LNCAP (cell line): ENCODE measurements at regions not wholly inside any gene's neighbourhood (a gene's known extent, or its start where the extent isn't known, plus 50 kb on each side); places are given as distances from the start of the nearest gene placed in this dataset.

ENCODE experiments used
- TF ChIP-seq, protein P1 (sequence below): fragments of 450-650 bp; IDR thresholded peaks from 2 replicates; pipeline ENCODE4 v1.5.1; 2017; ENCODE audit warnings: mild to moderate bottlenecking

DNA sequence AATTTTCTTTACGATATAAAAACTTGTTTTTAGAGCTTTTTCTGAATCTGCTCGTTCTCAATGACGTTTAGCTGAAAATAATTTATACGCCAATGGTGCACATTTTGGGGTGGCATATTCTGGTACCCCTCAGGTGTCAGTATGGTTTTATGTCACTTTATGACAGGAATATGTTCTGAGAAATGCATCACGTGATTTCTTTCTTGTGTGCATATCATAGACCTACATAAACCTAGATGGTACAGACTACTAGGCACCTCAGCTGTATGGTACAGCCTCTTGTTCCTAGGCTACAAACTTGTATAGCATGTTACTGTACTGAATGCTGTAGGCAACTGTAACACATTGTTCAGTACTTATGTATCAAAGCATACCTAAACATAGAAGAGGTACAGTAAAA, 68.2 kb downstream of the TMEM17 start:
- TF ChIP-seq, protein P1, sequence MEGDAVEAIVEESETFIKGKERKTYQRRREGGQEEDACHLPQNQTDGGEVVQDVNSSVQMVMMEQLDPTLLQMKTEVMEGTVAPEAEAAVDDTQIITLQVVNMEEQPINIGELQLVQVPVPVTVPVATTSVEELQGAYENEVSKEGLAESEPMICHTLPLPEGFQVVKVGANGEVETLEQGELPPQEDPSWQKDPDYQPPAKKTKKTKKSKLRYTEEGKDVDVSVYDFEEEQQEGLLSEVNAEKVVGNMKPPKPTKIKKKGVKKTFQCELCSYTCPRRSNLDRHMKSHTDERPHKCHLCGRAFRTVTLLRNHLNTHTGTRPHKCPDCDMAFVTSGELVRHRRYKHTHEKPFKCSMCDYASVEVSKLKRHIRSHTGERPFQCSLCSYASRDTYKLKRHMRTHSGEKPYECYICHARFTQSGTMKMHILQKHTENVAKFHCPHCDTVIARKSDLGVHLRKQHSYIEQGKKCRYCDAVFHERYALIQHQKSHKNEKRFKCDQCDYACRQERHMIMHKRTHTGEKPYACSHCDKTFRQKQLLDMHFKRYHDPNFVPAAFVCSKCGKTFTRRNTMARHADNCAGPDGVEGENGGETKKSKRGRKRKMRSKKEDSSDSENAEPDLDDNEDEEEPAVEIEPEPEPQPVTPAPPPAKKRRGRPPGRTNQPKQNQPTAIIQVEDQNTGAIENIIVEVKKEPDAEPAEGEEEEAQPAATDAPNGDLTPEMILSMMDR, result no peak

DNA sequence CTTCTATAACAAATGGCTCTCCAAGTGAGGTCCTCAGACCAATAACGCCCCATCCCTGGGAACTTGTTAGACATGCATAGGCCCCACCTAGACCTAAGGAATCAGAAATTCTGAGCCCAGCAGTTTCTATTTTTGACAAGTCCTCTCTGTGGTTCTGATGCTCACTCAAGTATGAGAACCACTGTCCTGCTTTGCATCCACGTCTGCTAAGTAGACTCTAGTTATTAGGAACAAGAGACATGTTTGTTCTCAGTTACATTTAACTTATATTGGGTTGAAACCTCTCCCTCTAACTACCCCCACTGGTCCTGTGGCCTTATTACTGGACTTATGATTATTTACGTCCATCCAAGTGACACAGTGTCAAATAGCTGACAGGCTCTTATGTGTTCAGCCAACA, 70.3 kb downstream of the TMEM17 start:
- TF ChIP-seq, protein P1, result no peak

DNA sequence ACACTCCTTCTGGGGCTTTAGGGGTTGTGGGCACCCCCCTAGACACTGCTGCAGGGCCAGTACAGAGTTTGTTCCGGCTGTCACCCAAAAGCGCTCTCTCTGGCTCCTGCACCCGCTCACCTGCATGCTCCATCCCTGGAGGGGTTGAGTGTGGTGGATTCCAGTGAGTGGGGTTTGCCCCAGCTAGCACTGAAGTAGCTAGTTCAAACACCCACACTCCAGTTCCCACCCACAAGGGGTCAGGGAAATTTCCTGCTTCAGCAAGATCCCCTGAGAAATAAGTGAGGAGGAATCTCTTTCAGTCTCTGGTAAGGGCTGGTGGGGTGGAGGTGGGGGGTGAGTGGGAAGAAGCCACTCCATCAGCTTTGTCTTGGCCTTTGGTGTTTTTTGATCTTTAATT, 73.6 kb downstream of the TMEM17 start:
- TF ChIP-seq, protein P1, result no peak

DNA sequence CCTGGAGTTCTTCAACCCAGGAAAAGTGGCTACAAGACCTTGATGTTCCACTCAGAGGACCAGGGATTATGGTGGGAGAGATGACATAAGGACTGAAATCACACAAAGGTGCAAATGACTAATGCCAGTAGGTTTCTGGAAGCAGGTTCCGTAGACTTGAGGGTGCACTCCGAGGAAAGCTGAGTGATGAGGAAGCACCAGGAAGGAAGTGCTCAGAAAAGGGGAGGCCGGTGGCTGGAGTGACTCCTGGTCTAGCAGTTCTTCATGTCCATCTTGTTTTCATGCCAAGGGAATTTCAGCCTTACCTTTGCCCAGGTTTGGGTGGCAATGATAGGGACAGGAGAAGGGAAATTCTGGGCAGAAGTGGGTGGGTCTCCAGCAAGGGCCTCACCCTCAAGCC, 74.5 kb downstream of the TMEM17 start:
- TF ChIP-seq, protein P1, result no peak

DNA sequence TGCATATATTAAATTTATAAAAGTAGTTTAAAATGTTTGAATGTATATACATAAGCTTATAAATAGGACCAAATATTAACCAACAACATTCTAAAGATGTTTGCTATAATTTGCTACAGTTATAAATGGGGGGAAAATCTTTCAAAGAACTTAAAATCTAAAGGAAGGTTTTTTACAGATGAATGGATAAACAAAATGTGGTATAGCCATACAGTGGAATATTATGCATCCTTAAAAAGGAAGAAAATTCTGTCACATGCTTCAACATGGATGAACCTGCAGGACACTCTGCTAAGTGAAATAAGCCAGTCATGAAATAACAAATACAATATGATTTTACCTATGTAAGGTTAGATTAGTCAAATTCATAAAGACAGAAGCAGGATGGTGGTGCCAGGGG, 75.8 kb downstream of the TMEM17 start:
- TF ChIP-seq, protein P1, result no peak

DNA sequence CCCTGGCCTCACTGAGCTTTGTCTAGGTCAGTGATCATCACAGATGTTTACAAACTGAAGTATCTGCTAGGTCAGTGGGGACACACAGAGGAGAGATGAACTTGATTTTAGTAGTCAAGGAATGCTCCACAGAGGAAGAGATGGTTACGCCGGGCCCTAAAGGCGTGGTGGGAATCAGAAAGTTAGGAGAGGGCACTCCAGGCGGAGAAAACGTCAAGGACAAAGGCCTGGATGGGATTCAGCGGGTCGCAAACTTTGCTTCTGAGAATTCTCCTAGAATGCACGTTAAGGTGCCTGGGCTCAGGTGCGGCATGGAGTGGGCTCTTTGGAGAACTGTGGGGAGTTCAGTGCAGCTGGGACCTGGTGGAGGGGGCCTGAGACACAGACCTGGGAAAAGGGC, 78.8 kb downstream of the TMEM17 start:
- TF ChIP-seq, protein P1, result no peak

DNA sequence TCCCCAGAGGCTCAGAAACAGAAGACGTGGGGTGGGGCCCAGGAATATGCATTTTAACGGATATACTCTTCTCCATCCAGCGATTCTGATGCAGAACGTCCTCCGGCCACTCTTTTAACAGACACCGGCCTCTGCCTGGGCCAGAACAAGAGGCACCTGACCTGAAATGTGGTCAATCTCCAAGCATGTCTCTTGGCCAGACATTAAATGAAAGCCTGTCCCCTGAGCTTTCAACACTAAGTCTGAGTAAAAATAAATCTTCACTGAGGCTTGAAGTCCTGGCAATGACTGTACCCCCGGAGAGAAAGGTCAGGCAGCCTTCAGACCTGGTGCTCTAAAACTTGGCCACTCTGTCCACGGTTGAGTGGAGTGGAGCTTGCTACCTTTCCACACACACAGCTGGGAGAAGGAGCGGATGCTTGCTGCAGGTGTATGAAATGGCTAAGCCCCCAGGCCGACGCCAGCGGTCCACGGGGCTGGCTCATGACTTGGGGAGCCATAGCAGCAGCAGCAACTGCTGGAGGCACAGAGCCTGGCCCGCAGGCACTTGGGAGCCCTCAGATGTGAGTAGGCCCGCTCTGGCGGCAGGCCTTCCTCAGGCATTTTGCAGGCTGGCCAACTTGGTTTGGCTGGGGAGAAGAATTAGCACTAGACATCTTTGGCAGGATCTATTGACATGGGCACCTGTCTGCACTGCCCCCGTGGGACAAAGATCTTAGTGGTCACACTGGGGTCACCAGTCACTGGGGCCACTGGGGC, 79.7 kb downstream of the TMEM17 start:
- TF ChIP-seq, protein P1, result no peak

DNA sequence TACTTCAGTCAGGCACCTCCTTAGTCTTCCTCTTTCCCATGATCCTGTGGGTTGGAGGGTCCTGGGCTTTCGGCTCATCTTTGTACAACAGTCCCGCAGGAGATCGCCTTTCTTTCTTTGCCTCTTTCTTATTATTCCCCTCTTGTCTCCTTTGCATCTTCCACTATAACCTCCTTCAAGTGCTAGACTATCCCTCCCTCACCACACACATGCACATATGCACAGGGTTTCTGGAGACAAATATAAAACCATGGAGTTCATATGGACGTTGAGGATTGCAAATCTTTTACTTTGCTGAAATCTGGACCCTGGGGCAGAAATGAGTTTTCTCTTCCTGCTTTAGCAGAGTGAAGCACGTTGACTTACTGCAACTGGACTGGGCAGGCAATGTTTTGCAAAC, 80.3 kb downstream of the TMEM17 start:
- TF ChIP-seq, protein P1, result no peak
